NCI-H526 (cell line): ENCODE measurements at regions not wholly inside any gene's neighbourhood (a gene's known extent, or its start where the extent isn't known, plus 50 kb on each side); places are given as distances from the start of the nearest gene placed in this dataset.
"Not testable (repeated sequence)": the region's sequence is repeated elsewhere in the genome, so short reads cannot be mapped to it uniquely, and the experiment has no call there.

ENCODE experiments used
- DNase-seq, 2 experiments: peaks; one replicate each; lab custom pipeline; 2025; lab: John Stamatoyannopoulos, UW

GRCh38 chr18:35827275-35827902 is 145.1 kb upstream of the RMP24 start:
- DNase-seq, result peak in 1 of 2 experiments; percentile 16

- DNase-seq, result no peak
Measured at GRCh38 chr18:35827903-35828275, 144.6 kb upstream of the RMP24 start.

GRCh38 chr18:35828591-35828990 is 143.9 kb upstream of the RMP24 start:
- DNase-seq, result no peak

GRCh38 chr18:35835366-35835765 is 137.1 kb upstream of the RMP24 start:
- DNase-seq, result no peak

GRCh38 chr18:35835833-35836232 is 136.6 kb upstream of the RMP24 start:
- DNase-seq, result no peak

GRCh38 chr18:35836932-35837331 is 135.5 kb upstream of the RMP24 start:
- DNase-seq, result no peak

GRCh38 chr18:35837922-35838496 is 134.5 kb upstream of the RMP24 start:
- DNase-seq, result no peak

- DNase-seq, result no peak
Measured at GRCh38 chr18:35841283-35841682, 131.2 kb upstream of the RMP24 start.

- DNase-seq, result no peak
Measured at GRCh38 chr18:35842536-35842935, 129.9 kb upstream of the RMP24 start.

- DNase-seq, result not testable (repeated sequence)
Measured at GRCh38 chr18:35848321-35848720, 124.2 kb upstream of the RMP24 start.

GRCh38 chr18:35849241-35849640 is 123.2 kb upstream of the RMP24 start:
- not testable (repeated sequence) for DNase-seq

- DNase-seq, result peak in 1 of 2 experiments; percentile 26
Measured at GRCh38 chr18:35851286-35851970, 121.1 kb upstream of the RMP24 start.

GRCh38 chr18:35852786-35853185 is 119.7 kb upstream of the RMP24 start:
- DNase-seq, result no peak

GRCh38 chr18:35854095-35854494 is 118.4 kb upstream of the RMP24 start:
- DNase-seq, result no peak

GRCh38 chr18:35856178-35856577 is 116.3 kb upstream of the RMP24 start:
- no peak for DNase-seq

GRCh38 chr18:35856721-35857120 is 115.8 kb upstream of the RMP24 start:
- DNase-seq, result not testable (repeated sequence)

GRCh38 chr18:35857581-35857980 is 114.9 kb upstream of the RMP24 start:
- DNase-seq, result not testable (repeated sequence)

GRCh38 chr18:35861367-35862118 is 110.9 kb upstream of the RMP24 start:
- no peak for DNase-seq

- DNase-seq, result no peak
Measured at GRCh38 chr18:35862119-35862640, 110.3 kb upstream of the RMP24 start.

GRCh38 chr18:35864916-35865315 is 107.6 kb upstream of the RMP24 start:
- no peak for DNase-seq

GRCh38 chr18:35868915-35869314 is 103.6 kb upstream of the RMP24 start:
- DNase-seq, result no peak

- DNase-seq, result no peak
Measured at GRCh38 chr18:35871337-35871736, 101.1 kb upstream of the RMP24 start.
